GM23338 (cell line): ENCODE measurements at regions not wholly inside any gene's neighbourhood (a gene's known extent, or its start where the extent isn't known, plus 50 kb on each side); places are given as distances from the start of the nearest gene placed in this dataset.

ENCODE experiments used
- ATAC-seq: fragments of 200-7000 bp; cut with Tn5 transposase; 3 replicates; pipeline ENCODE4 v1.9.1; 2020
- DNase-seq: peaks from one replicate; pipeline ENCODE4 v3.0.0-alpha.2; 2015; ENCODE audit warnings: low spot score
- H2AFZ ChIP-seq: fragments of 200-600 bp; sonication (generic); 2 replicates; pipeline ENCODE4 v1.8.0; 2016; ENCODE audit warnings: antibody characterized with exemption, mild to moderate bottlenecking, moderate library complexity
- H3F3A ChIP-seq: fragments of 200-600 bp; sonication (generic); replicated peaks from 2 replicates; pipeline ENCODE4 v1.8.0; 2017; ENCODE audit warnings: antibody characterized with exemption, mixed run types, low read depth
- H3K27ac ChIP-seq: fragments of 200-600 bp; sonication (generic); 2 replicates; pipeline ENCODE4 v1.6.1; 2016; ENCODE audit warnings: low read depth
- H3K27me3 ChIP-seq: fragments of 200-600 bp; sonication (generic); 2 replicates; pipeline ENCODE4 v1.8.0; 2016; ENCODE audit warnings: mild to moderate bottlenecking, mixed run types, moderate library complexity; ENCODE audit not compliant: insufficient read depth
- H3K36me3 ChIP-seq: fragments of 200-600 bp; sonication (generic); 2 replicates; pipeline ENCODE4 v1.8.0; 2016; ENCODE audit warnings: mild to moderate bottlenecking; ENCODE audit not compliant: insufficient read depth
- H3K4me1 ChIP-seq: fragments of 200-600 bp; sonication (generic); 2 replicates; pipeline ENCODE4 v1.8.0; 2016; ENCODE audit warnings: mild to moderate bottlenecking, moderate library complexity; ENCODE audit not compliant: insufficient read depth
- H3K4me2 ChIP-seq: fragments of 200-600 bp; sonication (generic); 2 replicates; pipeline ENCODE4 v1.7.1; 2017; ENCODE audit warnings: mixed run types
- H3K4me3 ChIP-seq: fragments of 200-600 bp; sonication (generic); 2 replicates; pipeline ENCODE4 v1.6.1; 2016; ENCODE audit warnings: mixed run types
- H3K79me2 ChIP-seq: fragments of 200-600 bp; sonication (generic); replicated peaks from 2 replicates; pipeline ENCODE4 v1.8.0; 2017; ENCODE audit warnings: mild to moderate bottlenecking; ENCODE audit not compliant: insufficient read depth
- H3K9me2 ChIP-seq: fragments of 200-600 bp; sonication (generic); 2 replicates; pipeline ENCODE4 v1.8.0; 2017; ENCODE audit not compliant: insufficient read depth
- H4K20me1 ChIP-seq: fragments of 200-600 bp; sonication (generic); replicated peaks from 2 replicates; pipeline ENCODE4 v1.8.0; 2017; ENCODE audit warnings: mild to moderate bottlenecking; ENCODE audit not compliant: insufficient read depth
- H3K27ac Mint-ChIP-seq: 2 replicates; pipeline ENCODE4 v1.8.0; 2020; ENCODE audit warnings: inconsistent platforms, mild to moderate bottlenecking, moderate library complexity, mixed read lengths
- H3K27me3 Mint-ChIP-seq: 3 replicates; pipeline ENCODE4 v1.8.0; 2022; ENCODE audit warnings: low read depth, mild to moderate bottlenecking, moderate library complexity, mixed read lengths, inconsistent platforms; ENCODE audit not compliant: insufficient read depth, poor library complexity
- H3K36me3 Mint-ChIP-seq: 3 replicates; pipeline ENCODE4 v1.8.0; 2021; ENCODE audit warnings: low read depth, mild to moderate bottlenecking, inconsistent platforms, moderate library complexity, mixed read lengths
- H3K4me1 Mint-ChIP-seq: 3 replicates; pipeline ENCODE4 v1.8.0; 2020; ENCODE audit warnings: mild to moderate bottlenecking, inconsistent platforms, mixed read lengths
- H3K4me3 Mint-ChIP-seq: 3 replicates; pipeline ENCODE4 v1.8.0; 2021; ENCODE audit warnings: moderate library complexity, mild to moderate bottlenecking, inconsistent platforms, mixed read lengths
- H3K9me3 Mint-ChIP-seq: 3 replicates; pipeline ENCODE4 v1.8.0; 2020; ENCODE audit warnings: moderate library complexity, mild to moderate bottlenecking, inconsistent platforms, mixed read lengths
- CREB1 ChIP-seq: fragments of 250-450 bp; sonication (Bioruptor Pico); IDR thresholded peaks from 2 replicates; pipeline ENCODE4 v1.5.0; 2020; ENCODE audit warnings: low read depth, mild to moderate bottlenecking, moderate library complexity
- EZH2phosphoT487 ChIP-seq: fragments of 200-600 bp; sonication (generic); IDR thresholded peaks from one replicate; pipeline ENCODE4 v1.8.1; 2018; ENCODE audit warnings: antibody characterized with exemption; ENCODE audit not compliant: unreplicated experiment
- NANOG ChIP-seq: IDR thresholded peaks from 2 replicates; pipeline ENCODE4 v1.6.1; 2016; ENCODE audit warnings: antibody characterized with exemption, borderline replicate concordance
- POLR2AphosphoS5 ChIP-seq: IDR thresholded peaks from 2 replicates; pipeline ENCODE4 v1.6.1; 2016; ENCODE audit warnings: antibody characterized with exemption, low read depth
- REST ChIP-seq: IDR thresholded peaks from one replicate; pipeline ENCODE4 v1.6.1; 2018; ENCODE audit warnings: antibody characterized with exemption; ENCODE audit not compliant: unreplicated experiment
- ZNF114 ChIP-seq: fragments of 250-450 bp; sonication (Bioruptor Pico); IDR thresholded peaks from 2 replicates; pipeline ENCODE4 v1.5.0; 2020; ENCODE audit warnings: mild to moderate bottlenecking, moderate library complexity
- ZNF331 ChIP-seq: fragments of 250-450 bp; sonication (Bioruptor Pico); IDR thresholded peaks from 2 replicates; pipeline ENCODE4 v1.5.0; 2020; ENCODE audit warnings: low read depth, mild to moderate bottlenecking, moderate library complexity
- ZNF462 ChIP-seq: fragments of 250-450 bp; sonication (Bioruptor Pico); IDR thresholded peaks from 2 replicates; pipeline ENCODE4 v1.5.0; 2020; ENCODE audit warnings: mild to moderate bottlenecking, moderate library complexity
- TF ChIP-seq, protein P1 (sequence below), 2 experiments: fragments of 200-600 bp in 1 of 2; sonication (generic) in 1 of 2; conservative IDR thresholded peaks; 2 replicates each; pipeline versions ENCODE4 v1.5.1 to v1.6.1; 2016 to 2017; ENCODE audit warnings: antibody characterized with exemption in 2 of 2, low read depth in 2 of 2, mild to moderate bottlenecking in 2 of 2, moderate library complexity in 1 of 2

DNA sequence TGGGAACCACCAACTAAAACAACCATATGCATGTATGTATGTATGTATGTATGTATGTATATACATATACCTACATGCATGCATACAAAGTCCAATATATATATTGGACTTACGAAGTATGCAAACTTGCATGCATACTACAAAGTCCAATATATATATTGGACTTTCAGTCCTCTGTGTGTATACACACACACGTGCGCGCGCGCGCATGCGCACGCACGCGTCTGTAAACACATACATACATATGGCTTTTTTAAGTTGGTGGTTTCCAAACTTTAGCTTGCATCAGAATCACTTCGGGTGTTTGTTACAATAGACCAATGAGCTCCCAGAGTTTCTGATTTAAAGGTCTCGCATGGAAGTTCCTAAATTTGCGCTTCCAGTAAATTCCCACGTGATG is 197.5 kb upstream of the C1orf87 start:
- no peak for DNase-seq
- Histone ChIP-seq H2AFZ (no peak overlapping the region), H3K27me3 (no peaks in the 10 kb centered on the region), H3K79me2 (no peaks in the 10 kb centered on the region), H3K4me2 (no peak overlapping the region), H3K9me2 (no peaks in the 10 kb centered on the region), H3K4me1 (no peaks in the 10 kb centered on the region), H3K36me3 (no peaks in the 10 kb centered on the region), H3F3A (no peaks in the 10 kb centered on the region), H3K4me3 (no peak overlapping the region), H4K20me1 (no peaks in the 10 kb centered on the region), H3K27ac (no peak overlapping the region)
- 0 out of 3 replicates have a peak, but pooled peaks cover 4% of the 10 kb centered on the region for H3K36me3 Mint-ChIP-seq
- no peaks in the 10 kb centered on the region for H3K27me3 Mint-ChIP-seq
- H3K4me1 Mint-ChIP-seq: no peaks in the 10 kb centered on the region
- ATAC-seq: no peak
- no peak overlapping the region for H3K27ac Mint-ChIP-seq
- 0 out of 3 replicates have a peak, but pooled peaks cover 4% of the 10 kb centered on the region for H3K9me3 Mint-ChIP-seq
- TF ChIP-seq ZNF462 (CRISPR knock-in tag) (no peak), NANOG (no peak), POLR2AphosphoS5 (no peak), CREB1 (no peak), ZNF331 (CRISPR knock-in tag) (no peak), ZNF114 (no peak), EZH2phosphoT487 (no peak), REST (no peak)
- TF ChIP-seq, protein P1, sequence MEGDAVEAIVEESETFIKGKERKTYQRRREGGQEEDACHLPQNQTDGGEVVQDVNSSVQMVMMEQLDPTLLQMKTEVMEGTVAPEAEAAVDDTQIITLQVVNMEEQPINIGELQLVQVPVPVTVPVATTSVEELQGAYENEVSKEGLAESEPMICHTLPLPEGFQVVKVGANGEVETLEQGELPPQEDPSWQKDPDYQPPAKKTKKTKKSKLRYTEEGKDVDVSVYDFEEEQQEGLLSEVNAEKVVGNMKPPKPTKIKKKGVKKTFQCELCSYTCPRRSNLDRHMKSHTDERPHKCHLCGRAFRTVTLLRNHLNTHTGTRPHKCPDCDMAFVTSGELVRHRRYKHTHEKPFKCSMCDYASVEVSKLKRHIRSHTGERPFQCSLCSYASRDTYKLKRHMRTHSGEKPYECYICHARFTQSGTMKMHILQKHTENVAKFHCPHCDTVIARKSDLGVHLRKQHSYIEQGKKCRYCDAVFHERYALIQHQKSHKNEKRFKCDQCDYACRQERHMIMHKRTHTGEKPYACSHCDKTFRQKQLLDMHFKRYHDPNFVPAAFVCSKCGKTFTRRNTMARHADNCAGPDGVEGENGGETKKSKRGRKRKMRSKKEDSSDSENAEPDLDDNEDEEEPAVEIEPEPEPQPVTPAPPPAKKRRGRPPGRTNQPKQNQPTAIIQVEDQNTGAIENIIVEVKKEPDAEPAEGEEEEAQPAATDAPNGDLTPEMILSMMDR (conservative IDR thresholded peaks at IDR 0.05; ENCODE audit: low read depth in 2 of 2): no peak
- no peak overlapping the region for H3K4me3 Mint-ChIP-seq
